Activated naive CD8-positive, alpha-beta T cell treated with anti-CD3 and anti-CD28 coated beads for 36 hours (primary cell): ENCODE measurements at regions not wholly inside any gene's neighbourhood (a gene's known extent, or its start where the extent isn't known, plus 50 kb on each side); places are given as distances from the start of the nearest gene placed in this dataset.

ENCODE experiments used
- DNase-seq: peaks from one replicate; pipeline ENCODE4 v3.0.0; 2021
- H3K27ac Mint-ChIP-seq: one replicate; pipeline ENCODE4 v1.8.0; 2022; ENCODE audit warnings: mild to moderate bottlenecking, moderate library complexity, mixed read lengths
- H3K27me3 Mint-ChIP-seq: one replicate; pipeline ENCODE4 v1.8.0; 2022; ENCODE audit warnings: mild to moderate bottlenecking, mixed read lengths
- H3K36me3 Mint-ChIP-seq: one replicate; pipeline ENCODE4 v1.8.0; 2021; ENCODE audit warnings: mild to moderate bottlenecking, mixed read lengths
- H3K4me1 Mint-ChIP-seq: one replicate; pipeline ENCODE4 v1.8.0; 2021; ENCODE audit warnings: mixed read lengths
- H3K4me3 Mint-ChIP-seq: one replicate; pipeline ENCODE4 v1.8.0; 2022; ENCODE audit warnings: mild to moderate bottlenecking, moderate library complexity, mixed read lengths
- H3K9me3 Mint-ChIP-seq: one replicate; pipeline ENCODE4 v1.8.0; 2022; ENCODE audit warnings: mixed read lengths

DNA sequence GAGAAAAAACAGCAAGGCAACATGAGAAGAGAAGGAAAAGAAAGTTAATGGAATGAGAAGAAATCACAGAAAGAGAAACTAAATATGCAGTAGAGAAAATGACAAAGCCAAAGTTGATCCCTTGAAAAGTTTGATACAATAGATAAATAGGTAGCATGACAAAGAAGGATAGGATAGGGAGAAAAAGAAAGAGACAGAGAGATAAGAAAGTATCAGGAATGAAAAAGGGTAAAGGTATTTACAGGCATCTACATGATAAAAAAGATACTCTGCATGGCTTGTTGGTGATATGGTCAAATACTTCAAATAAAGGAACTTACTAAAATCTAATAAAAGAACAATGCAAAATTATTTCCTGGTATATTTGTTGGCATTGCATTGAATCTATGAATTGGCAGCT is 185.5 kb upstream of the TECRL start:
- no peak overlapping the region for H3K4me3 Mint-ChIP-seq

DNA sequence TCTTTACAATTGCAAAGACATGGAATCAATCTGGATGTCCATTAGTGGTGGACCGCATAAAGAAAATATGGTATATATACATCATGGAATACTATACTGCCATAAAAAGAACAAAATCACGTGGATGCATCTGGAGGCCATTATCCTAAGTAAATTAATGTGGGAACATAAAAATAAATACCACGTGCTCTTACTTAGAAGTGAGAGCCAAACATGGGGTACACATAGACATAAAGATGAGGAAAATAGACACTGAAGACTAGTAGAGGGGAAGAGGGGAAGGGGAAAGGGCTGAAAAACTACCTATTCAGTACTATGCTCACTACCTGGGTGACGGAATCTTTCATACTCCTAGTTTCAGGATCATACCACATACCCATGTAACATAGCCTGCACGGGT is 179.3 kb upstream of the TECRL start:
- DNase-seq = no peak
- H3K9me3 Mint-ChIP-seq = peaks cover 2% of the 10 kb centered on the region
- H3K4me3 Mint-ChIP-seq = no peak overlapping the region
- no peaks in the 10 kb centered on the region for H3K27me3 Mint-ChIP-seq
- no peaks in the 10 kb centered on the region for H3K4me1 Mint-ChIP-seq
- H3K27ac Mint-ChIP-seq = no peak overlapping the region
- no peaks in the 10 kb centered on the region for H3K36me3 Mint-ChIP-seq

More for the DNA sequence above, 185.5 kb upstream of the TECRL start:
- Mint-ChIP-seq H3K36me3 (no peaks in the 10 kb centered on the region), H3K27ac (no peak overlapping the region), H3K27me3 (no peaks in the 10 kb centered on the region), H3K4me1 (no peaks in the 10 kb centered on the region), H3K9me3 (peaks cover 2% of the 10 kb centered on the region)
- no peak for DNase-seq

DNA sequence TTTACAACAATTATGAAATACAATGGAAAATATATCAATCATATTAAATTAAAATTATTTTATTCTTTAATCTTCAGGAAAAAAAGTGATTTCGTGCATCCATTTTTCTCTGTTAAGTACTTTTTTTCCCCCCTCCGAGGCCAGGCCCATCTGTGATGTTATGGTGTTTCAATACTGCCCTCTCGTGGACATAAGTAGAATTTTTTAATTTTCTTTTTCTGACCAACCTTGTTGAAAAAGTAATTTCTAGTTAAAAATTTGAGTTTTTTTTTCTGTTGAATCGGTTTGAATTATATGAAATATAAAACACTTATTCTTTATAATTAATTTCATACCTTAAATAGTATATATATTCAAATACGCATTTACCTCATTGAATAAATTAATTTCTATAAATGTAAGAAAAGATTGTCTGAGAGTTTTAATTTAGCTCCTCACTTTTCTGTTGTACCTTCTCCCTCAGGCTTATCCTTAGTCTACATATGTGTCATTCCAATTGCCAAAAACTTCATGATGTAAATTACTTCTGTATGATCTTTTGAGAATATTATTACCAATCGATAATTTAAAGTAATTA is 175.8 kb upstream of the TECRL start:
- H3K27ac Mint-ChIP-seq = no peak overlapping the region
- no peaks in the 10 kb centered on the region for H3K27me3 Mint-ChIP-seq
- no peaks in the 10 kb centered on the region for H3K36me3 Mint-ChIP-seq
- peaks cover 2% of the 10 kb centered on the region for H3K4me1 Mint-ChIP-seq
- H3K9me3 Mint-ChIP-seq = no peaks in the 10 kb centered on the region
- no peak overlapping the region for H3K4me3 Mint-ChIP-seq
- peak; percentile 3 for DNase-seq

DNA sequence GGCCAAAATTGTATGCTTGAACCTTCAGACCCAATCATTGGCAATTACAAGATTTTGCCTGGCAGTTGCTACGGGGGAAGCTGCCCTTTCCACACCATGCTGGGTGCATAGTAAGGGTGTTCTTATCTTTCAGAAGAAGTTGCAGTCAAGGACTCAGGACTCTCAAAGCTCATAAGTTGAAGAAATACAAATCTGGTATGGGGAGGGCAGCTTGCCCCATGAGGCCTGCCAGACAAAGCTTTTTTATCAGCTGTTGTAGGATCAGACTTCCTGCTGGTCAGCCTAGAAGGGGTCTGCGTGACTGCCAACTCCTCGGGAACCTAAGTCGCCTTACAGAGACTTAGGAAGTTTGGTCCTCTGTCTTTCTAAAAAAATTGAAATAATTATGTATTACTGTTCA is 174.9 kb upstream of the TECRL start:
- peaks cover 2% of the 10 kb centered on the region for H3K4me1 Mint-ChIP-seq
- no peaks in the 10 kb centered on the region for H3K9me3 Mint-ChIP-seq
- DNase-seq = no peak
- H3K27ac Mint-ChIP-seq = no peak overlapping the region
- no peaks in the 10 kb centered on the region for H3K27me3 Mint-ChIP-seq
- no peak overlapping the region for H3K4me3 Mint-ChIP-seq
- H3K36me3 Mint-ChIP-seq = no peaks in the 10 kb centered on the region

DNA sequence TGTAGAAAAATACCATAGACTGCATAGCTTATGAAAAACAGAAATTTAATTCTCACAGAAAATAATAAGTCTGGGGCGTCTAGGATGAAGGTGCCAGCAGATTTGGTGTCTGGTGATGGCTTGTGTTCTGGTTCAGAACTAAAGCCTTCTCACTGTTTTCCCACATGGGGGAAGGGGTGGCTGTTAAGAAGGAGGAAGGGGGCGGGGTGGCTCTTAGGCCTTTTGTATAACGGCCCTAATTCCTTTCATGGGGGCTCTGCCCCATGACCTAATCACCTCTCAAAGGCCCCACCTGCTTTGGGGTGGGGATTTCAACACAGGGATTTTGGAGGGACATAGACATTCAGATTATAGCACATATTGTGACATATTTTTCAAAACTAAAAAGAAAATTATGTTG is 173.2 kb upstream of the TECRL start:
- DNase-seq = no peak
- H3K36me3 Mint-ChIP-seq = no peaks in the 10 kb centered on the region
- H3K27ac Mint-ChIP-seq = no peak overlapping the region
- H3K4me1 Mint-ChIP-seq = peaks cover 2% of the 10 kb centered on the region
- no peaks in the 10 kb centered on the region for H3K9me3 Mint-ChIP-seq
- no peaks in the 10 kb centered on the region for H3K27me3 Mint-ChIP-seq
- no peak overlapping the region for H3K4me3 Mint-ChIP-seq

DNA sequence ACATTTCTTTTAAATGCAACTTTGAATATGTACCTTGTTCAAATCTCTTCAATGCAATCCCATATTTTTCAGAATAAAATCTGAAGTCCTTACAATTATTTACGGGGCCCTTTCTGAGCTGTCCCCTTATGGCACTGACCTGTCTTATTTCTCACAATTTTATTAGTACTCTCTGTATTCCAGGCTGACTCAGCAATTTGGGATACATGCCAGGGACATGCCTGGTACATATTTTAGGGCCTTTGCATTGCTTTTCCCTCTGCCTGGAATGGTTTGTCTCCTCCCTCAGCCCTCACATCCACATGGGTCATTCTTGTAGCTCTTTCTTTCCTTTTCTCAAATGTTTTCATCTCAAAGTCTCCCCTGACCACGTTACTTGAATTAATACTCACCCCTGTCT is 172.2 kb upstream of the TECRL start:
- Mint-ChIP-seq H3K27ac (no peak overlapping the region), H3K4me3 (no peak overlapping the region), H3K9me3 (no peaks in the 10 kb centered on the region), H3K27me3 (no peaks in the 10 kb centered on the region), H3K4me1 (peaks cover 2% of the 10 kb centered on the region), H3K36me3 (no peaks in the 10 kb centered on the region)
- no peak for DNase-seq

DNA sequence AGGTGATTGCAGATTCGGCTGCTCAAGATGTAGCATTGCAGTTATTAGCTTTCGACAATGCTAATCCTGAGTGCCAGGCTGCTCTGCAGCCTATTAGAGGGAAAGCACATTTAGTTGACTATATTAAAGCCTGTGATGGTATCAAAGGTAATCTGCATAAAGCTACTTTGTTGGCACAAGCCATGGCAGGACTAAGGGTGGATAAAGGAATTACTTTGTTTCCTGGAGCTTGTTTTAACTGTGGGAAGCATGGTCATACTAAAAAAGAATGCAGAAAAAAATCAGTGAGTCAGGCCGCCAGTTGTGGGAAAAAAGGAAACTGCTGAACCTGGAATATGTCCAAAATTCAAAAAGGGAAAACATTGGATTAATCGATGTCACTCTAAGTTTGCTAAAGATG is 154.9 kb upstream of the TECRL start:
- H3K9me3 Mint-ChIP-seq = peaks cover 2% of the 10 kb centered on the region
- H3K27ac Mint-ChIP-seq = no peak overlapping the region
- no peak overlapping the region for H3K4me3 Mint-ChIP-seq
- H3K36me3 Mint-ChIP-seq = no peaks in the 10 kb centered on the region
- no peaks in the 10 kb centered on the region for H3K4me1 Mint-ChIP-seq
- DNase-seq = no peak
- no peaks in the 10 kb centered on the region for H3K27me3 Mint-ChIP-seq

DNA sequence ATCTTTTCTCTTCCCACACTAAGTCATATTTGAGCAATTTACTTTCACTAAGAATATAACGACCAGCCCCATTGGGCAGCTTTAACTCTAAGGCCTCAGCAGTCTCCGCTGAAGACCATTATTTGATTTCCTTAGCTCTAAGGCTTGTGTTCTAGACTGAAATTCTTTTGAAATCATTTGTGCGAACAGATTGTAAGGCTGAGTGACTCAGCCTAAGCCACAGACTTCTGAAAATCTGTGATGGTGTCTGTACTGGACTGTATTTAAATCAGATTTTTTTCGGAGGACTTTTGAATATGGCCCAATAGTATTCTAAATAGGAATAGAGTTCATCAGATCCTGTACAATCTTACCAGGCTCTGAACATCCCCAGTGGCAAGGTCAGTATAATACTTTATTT is 150.3 kb upstream of the TECRL start:
- Mint-ChIP-seq H3K4me1 (no peaks in the 10 kb centered on the region), H3K27me3 (no peaks in the 10 kb centered on the region), H3K9me3 (peaks cover 5% of the 10 kb centered on the region), H3K36me3 (no peaks in the 10 kb centered on the region), H3K27ac (no peak overlapping the region), H3K4me3 (no peak overlapping the region)
- DNase-seq = no peak

DNA sequence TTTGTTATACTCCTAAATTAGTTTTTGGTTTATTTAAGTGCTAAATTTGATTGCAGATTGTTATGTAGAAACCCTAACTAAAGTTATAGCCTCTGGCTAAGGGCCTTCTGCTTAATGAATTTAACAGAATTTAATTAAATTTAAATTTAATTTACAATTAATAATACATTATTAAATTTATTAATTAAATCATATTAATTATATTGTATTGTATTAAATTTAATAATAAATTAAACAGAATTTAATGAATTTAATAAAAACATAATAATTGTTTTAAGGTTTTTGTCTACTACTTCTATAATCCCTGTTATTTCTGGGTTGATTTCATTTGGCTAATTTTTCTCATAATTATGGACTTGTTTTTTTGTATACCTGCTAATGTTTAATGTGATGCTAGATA is 141.9 kb upstream of the TECRL start:
- Mint-ChIP-seq H3K4me3 (no peak overlapping the region), H3K4me1 (no peaks in the 10 kb centered on the region), H3K9me3 (peaks cover 2% of the 10 kb centered on the region), H3K36me3 (no peaks in the 10 kb centered on the region), H3K27ac (no peak overlapping the region), H3K27me3 (no peaks in the 10 kb centered on the region)
- no peak for DNase-seq

DNA sequence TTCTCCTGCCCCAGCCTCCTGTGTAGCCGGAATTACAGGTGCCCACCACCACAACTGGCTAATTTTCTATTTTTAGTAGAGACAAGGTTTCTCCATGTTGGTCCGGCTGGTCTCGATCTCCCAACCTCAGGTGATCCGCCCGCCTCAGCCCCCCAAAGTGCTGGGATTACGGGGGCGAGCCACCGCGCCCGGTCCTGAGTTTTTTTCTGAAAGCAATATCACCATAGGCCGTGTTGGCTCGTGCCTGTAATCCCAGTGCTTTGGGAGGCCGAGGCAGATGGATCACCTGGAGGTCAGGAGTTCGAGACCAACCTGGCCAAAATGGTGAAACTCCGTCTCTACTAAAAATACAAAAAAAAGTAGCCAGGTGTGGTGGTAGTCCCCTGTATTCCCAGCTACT is 136.3 kb upstream of the TECRL start:
- no peak overlapping the region for H3K27ac Mint-ChIP-seq
- no peak overlapping the region for H3K4me3 Mint-ChIP-seq
- no peaks in the 10 kb centered on the region for H3K4me1 Mint-ChIP-seq
- DNase-seq = no peak
- H3K9me3 Mint-ChIP-seq = peaks cover 2% of the 10 kb centered on the region
- H3K36me3 Mint-ChIP-seq = no peaks in the 10 kb centered on the region
- H3K27me3 Mint-ChIP-seq = no peaks in the 10 kb centered on the region

DNA sequence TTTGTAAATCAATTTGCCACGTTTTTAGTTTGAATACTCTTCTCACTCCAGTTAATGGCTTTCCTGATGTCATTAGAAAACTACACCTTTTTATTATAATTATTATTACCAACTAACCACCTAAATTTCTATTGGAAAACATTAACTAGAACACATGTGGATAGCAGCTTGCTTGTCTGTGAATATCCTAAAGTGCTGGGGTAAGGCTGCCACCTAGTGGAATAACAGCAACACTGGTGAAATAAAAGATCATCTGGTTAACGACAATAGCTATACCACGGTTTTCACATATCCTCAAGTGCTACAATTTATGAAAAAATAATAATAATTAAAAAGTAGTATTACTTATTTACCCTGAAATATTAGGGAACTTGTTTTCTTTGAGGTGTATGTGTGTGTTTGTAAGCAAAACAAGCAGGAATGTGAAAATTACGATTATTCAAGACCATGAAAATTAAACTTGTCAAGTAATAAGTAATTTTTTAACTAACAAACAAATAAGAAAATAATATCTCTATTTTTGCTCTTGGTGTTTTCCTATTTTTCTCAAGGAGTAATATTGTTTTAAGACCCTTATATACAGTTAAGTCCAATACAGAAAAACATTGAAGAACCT is 130.1 kb upstream of the TECRL start:
- peak; percentile 18 for DNase-seq
- Mint-ChIP-seq H3K4me1 (no peaks in the 10 kb centered on the region), H3K4me3 (no peak overlapping the region), H3K27ac (no peak overlapping the region), H3K9me3 (peaks cover 2% of the 10 kb centered on the region), H3K27me3 (peaks cover 3% of the 10 kb centered on the region), H3K36me3 (no peaks in the 10 kb centered on the region)

DNA sequence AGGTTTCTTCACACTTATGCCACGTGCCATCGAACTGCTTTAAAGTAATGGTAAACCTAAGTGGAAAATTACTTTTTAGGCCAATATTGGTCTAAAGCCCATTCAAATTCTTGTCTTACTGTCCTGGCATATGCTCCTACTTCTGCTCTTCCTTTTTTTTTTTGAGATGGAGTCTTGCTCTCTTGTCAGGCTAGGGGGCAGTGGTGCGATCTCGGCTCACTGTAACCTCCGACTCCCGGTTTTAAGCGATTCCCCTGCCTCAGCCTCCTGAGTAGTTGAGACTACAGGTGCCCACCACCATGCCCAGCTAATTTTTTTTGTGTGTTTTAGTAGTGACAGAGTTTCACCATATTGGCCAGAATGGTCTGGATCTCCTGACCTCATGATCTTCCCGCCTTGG is 129.0 kb upstream of the TECRL start:
- DNase-seq = no peak
- peaks cover 3% of the 10 kb centered on the region for H3K27me3 Mint-ChIP-seq
- no peaks in the 10 kb centered on the region for H3K4me1 Mint-ChIP-seq
- H3K27ac Mint-ChIP-seq = no peak overlapping the region
- H3K36me3 Mint-ChIP-seq = no peaks in the 10 kb centered on the region
- no peak overlapping the region for H3K4me3 Mint-ChIP-seq
- peaks cover 2% of the 10 kb centered on the region for H3K9me3 Mint-ChIP-seq

DNA sequence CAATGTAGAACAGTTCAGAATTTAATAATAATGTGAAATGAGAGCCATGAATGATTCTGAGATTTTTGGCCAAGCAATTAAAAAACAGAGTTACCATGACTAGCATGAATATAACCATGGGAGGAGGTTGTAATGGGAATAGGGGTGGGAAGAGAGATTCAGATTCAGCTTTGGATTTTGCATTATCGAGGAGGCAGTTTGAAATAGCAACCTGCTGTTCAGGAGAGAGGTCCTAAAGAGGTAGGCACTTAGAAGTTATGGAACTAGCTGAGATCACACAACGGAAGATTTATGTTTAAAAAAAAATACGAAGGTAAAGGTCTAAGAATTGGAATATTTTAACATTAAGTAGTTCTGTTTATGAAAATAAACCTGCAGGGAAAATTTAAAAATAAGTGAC is 124.4 kb upstream of the TECRL start:
- Mint-ChIP-seq H3K4me1 (no peaks in the 10 kb centered on the region), H3K27ac (no peak overlapping the region), H3K4me3 (no peak overlapping the region)

DNA sequence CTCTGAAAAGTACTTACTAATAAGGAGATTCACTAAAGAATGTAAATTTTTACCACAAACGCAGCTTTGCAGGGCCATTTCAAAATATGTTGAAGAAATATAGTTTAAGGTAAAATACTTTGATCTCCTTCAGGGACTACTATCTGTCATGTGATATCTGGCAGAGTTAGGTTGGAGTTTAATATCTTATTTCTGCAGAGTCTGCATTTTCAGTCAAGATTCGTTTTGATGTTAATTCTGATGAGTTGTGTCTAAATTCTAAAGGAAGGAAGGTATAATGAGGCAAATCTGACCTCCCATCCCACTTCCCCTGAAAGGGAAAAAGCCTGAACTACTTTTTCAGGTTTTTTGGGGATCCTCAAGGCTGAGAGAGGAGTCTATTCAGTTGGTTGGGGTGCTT is 123.9 kb upstream of the TECRL start:
- H3K4me1 Mint-ChIP-seq = no peaks in the 10 kb centered on the region
- H3K27ac Mint-ChIP-seq = no peak overlapping the region
- H3K27me3 Mint-ChIP-seq = peaks cover under 1% of the 10 kb centered on the region
- H3K9me3 Mint-ChIP-seq = peaks cover 2% of the 10 kb centered on the region
- no peak overlapping the region for H3K4me3 Mint-ChIP-seq
- no peak for DNase-seq
- H3K36me3 Mint-ChIP-seq = no peaks in the 10 kb centered on the region

More for the DNA sequence above, 124.4 kb upstream of the TECRL start:
- DNase-seq = no peak
- Mint-ChIP-seq H3K9me3 (peaks cover 2% of the 10 kb centered on the region), H3K27me3 (peaks cover 3% of the 10 kb centered on the region), H3K36me3 (no peaks in the 10 kb centered on the region)

DNA sequence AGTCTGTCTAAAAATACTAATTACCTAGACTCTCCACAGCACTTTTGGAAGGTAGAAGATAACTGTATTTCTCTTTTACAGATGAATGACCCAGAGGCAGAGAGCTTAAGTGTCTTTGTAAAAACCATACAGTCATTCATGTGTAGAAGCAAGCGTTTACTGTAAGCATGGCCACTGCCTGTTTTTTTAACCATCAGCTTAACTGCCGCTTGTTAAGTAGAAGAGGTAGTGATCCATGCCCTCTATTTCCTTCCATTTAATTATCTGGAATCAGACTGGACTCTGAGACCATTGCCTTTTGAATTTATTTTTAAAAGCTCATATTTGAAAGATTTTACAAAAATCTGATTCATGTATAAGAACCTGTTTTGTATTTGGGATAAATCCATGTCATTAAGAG is 111.2 kb upstream of the TECRL start:
- no peaks in the 10 kb centered on the region for H3K9me3 Mint-ChIP-seq
- H3K4me3 Mint-ChIP-seq = no peak overlapping the region
- H3K27me3 Mint-ChIP-seq = no peaks in the 10 kb centered on the region
- H3K36me3 Mint-ChIP-seq = no peaks in the 10 kb centered on the region
- no peaks in the 10 kb centered on the region for H3K4me1 Mint-ChIP-seq
- no peak overlapping the region for H3K27ac Mint-ChIP-seq
- DNase-seq = no peak

DNA sequence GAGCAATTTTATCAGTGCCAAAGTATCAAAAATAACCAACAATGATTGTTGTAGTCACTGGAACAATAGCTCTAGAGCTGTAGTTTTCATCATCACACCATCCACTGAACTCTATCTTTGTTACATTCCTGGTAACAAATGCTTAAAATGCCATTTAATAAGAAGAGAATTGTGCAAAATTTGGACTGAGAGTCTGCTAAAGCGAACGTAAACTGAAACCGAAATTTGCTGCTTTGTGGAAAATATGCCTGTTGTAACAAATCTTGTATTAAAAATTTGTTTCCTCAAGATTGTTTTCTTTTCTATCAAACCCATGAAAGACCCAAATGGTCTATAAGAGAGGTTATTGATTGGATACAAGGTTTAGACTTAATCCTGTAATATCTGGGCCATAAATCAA is 109.3 kb upstream of the TECRL start:
- no peak for DNase-seq

More for the DNA sequence above, 109.3 kb upstream of the TECRL start:
- Mint-ChIP-seq H3K27me3 (no peaks in the 10 kb centered on the region), H3K4me3 (no peak overlapping the region), H3K27ac (no peak overlapping the region), H3K36me3 (no peaks in the 10 kb centered on the region), H3K9me3 (no peaks in the 10 kb centered on the region), H3K4me1 (no peaks in the 10 kb centered on the region)
